Liver (tissue), 7 donors: ENCODE measurements at regions not wholly inside any gene's neighbourhood (a gene's known extent, or its start where the extent isn't known, plus 50 kb on each side); places are given as distances from the start of the nearest gene placed in this dataset.
"Not testable (repeated sequence)": the region's sequence is repeated elsewhere in the genome, so short reads cannot be mapped to it uniquely, and the experiment has no call there.

Experiments used
- DNase-seq: peaks from one replicate; pipeline ENCODE4 v3.0.0-alpha.2; 2017; ENCODE audit warnings: low spot score
- H3K27ac ChIP-seq, 2 donors: one replicate each; pipeline ENCODE4 v1.7.0; 2013; ENCODE audit warnings: inconsistent platforms in 2 of 2, low read length in 2 of 2, control low read depth in 1 of 2, low read depth in 1 of 2, mild to moderate bottlenecking in 1 of 2
- H3K27me3 ChIP-seq, 4 donors: one replicate each; pipeline versions ENCODE4 v1.6.1 to v1.7.0; 2013; ENCODE audit warnings: low read length in 3 of 4, inconsistent platforms in 1 of 4, mild to moderate bottlenecking in 1 of 4, moderate library complexity in 1 of 4; ENCODE audit not compliant: control insufficient read depth in 4 of 4, insufficient read depth in 4 of 4
- H3K36me3 ChIP-seq, 4 donors: one replicate each; pipeline versions ENCODE4 v1.6.1 to v1.7.0; 2013; ENCODE audit warnings: low read length in 3 of 4, mild to moderate bottlenecking in 3 of 4, low read depth in 1 of 4, moderate library complexity in 1 of 4; ENCODE audit not compliant: control insufficient read depth in 4 of 4, insufficient read depth in 3 of 4
- H3K4me1 ChIP-seq, 4 donors: one replicate each; pipeline versions ENCODE4 v1.6.1 to v1.7.0; 2013; ENCODE audit warnings: low read length in 3 of 4, mild to moderate bottlenecking in 3 of 4, moderate library complexity in 1 of 4; ENCODE audit not compliant: control insufficient read depth in 4 of 4, insufficient read depth in 4 of 4
- H3K4me3 ChIP-seq, 3 donors: one replicate each; pipeline versions ENCODE4 v1.6.1 to v1.7.0; 2013; ENCODE audit warnings: low read length in 3 of 3, control low read depth in 1 of 3, low read depth in 1 of 3, mild to moderate bottlenecking in 1 of 3
- H3K9ac ChIP-seq, 2 donors: one replicate each; pipeline ENCODE4 v1.7.0; 2013; ENCODE audit warnings: low read length in 2 of 2, mild to moderate bottlenecking in 2 of 2, moderate library complexity in 2 of 2, control low read depth in 1 of 2, low read depth in 1 of 2
- H3K9me3 ChIP-seq, 4 donors: one replicate each; pipeline versions ENCODE4 v1.6.1 to v1.7.0; 2013; ENCODE audit warnings: low read length in 3 of 4; ENCODE audit not compliant: control insufficient read depth in 4 of 4
- ATF3 ChIP-seq: IDR thresholded peaks from 2 replicates; pipeline ENCODE4 v1.6.1; 2016; ENCODE audit warnings: antibody characterized with exemption
- EGR1 ChIP-seq, 2 donors: IDR thresholded peaks; 2 replicates each; pipeline ENCODE4 v1.6.1; 2016 to 2018; ENCODE audit warnings: antibody characterized with exemption in 2 of 2, low read depth in 2 of 2
- FOXA1 ChIP-seq: IDR thresholded peaks from 2 replicates; pipeline ENCODE4 v1.6.1; 2016; ENCODE audit warnings: antibody characterized with exemption
- FOXA2 ChIP-seq: IDR thresholded peaks from 2 replicates; pipeline ENCODE4 v1.6.1; 2016; ENCODE audit warnings: antibody characterized with exemption
- HNF4A ChIP-seq, 2 donors: conservative IDR thresholded peaks; 2 replicates each; pipeline ENCODE4 v1.6.1; 2016; ENCODE audit warnings: antibody characterized with exemption in 2 of 2, mild to moderate bottlenecking in 2 of 2
- HNF4G ChIP-seq: IDR thresholded peaks from 2 replicates; pipeline ENCODE4 v1.6.1; 2016; ENCODE audit warnings: antibody characterized with exemption
- JUND ChIP-seq, 2 donors: IDR thresholded peaks; 2 replicates each; pipeline ENCODE4 v1.6.1; 2016; ENCODE audit warnings: antibody characterized with exemption in 2 of 2
- MAX ChIP-seq: IDR thresholded peaks from 2 replicates; pipeline ENCODE4 v1.6.1; 2016; ENCODE audit warnings: antibody characterized with exemption
- NR2F2 ChIP-seq: IDR thresholded peaks from 2 replicates; pipeline ENCODE4 v1.6.1; 2016; ENCODE audit warnings: antibody characterized with exemption
- RAD21 ChIP-seq, 2 donors: IDR thresholded peaks; 2 replicates each; pipeline ENCODE4 v1.6.1; 2016; ENCODE audit warnings: antibody characterized with exemption in 2 of 2, mild to moderate bottlenecking in 2 of 2
- RXRA ChIP-seq, 2 donors: IDR thresholded peaks; 2 replicates each; pipeline ENCODE4 v1.6.1; 2017 to 2018; ENCODE audit warnings: antibody characterized with exemption in 2 of 2, mild to moderate bottlenecking in 1 of 2
- YY1 ChIP-seq: IDR thresholded peaks from 2 replicates; pipeline ENCODE4 v1.6.1; 2016; ENCODE audit warnings: antibody characterized with exemption, mild to moderate bottlenecking
- WGBS: extraction: QIAGEN DNeasy Blood & Tissue Kit; methylation state at CpG from one replicate; pipeline ENCODE4 v1.1.7; 2013; 5-methylcytosine and 5-hydroxymethylcytosine counted together
- TF ChIP-seq, protein P1 (sequence below): IDR thresholded peaks from 2 replicates; pipeline ENCODE4 v1.6.1; 2016; ENCODE audit warnings: antibody characterized with exemption, mild to moderate bottlenecking
- donor health status: healthy.
- donor health status: healthy.
- donor health status: healthy.
- donor health status: healthy.

DNA sequence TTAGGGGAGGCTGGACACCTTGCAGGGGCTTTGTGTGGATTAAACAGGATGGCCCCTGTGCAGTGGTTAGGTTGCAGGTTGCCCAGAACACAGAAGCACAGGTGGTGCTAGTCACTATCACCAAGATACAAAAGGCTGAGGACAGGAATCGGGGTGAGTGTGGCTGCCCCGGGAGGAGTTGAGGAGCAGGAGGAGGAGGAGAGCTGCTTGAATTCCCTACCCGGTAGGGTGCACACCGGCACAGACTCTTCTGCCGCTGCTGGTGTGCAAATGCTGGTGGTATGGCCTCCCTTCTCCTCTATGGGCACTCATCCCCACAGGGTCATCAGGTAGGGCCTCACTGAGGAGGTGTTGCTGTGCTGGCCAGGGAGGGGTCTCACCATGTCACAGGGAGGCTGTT, 67.5 kb upstream of the SMAD6 start:
- no peak for DNase-seq
- no peaks in the 10 kb centered on the region for H3K9me3 ChIP-seq
- H3K4me3 ChIP-seq = no peak overlapping the region
- no peaks in the 10 kb centered on the region for H3K27me3 ChIP-seq
- no peak overlapping the region for H3K27ac ChIP-seq
- TF ChIP-seq JUND (IDR thresholded peaks at IDR 0.05) = no peak
- no peak for TF ChIP-seq FOXA1
- no peak for TF ChIP-seq MAX
- TF ChIP-seq NR2F2 = no peak
- TF ChIP-seq RAD21 (IDR thresholded peaks at IDR 0.05) = no peak
- no peak for TF ChIP-seq EGR1 (IDR thresholded peaks at IDR 0.05; ENCODE audit: low read depth in 2 of 2)
- no peak for TF ChIP-seq YY1
- TF ChIP-seq, protein P1, sequence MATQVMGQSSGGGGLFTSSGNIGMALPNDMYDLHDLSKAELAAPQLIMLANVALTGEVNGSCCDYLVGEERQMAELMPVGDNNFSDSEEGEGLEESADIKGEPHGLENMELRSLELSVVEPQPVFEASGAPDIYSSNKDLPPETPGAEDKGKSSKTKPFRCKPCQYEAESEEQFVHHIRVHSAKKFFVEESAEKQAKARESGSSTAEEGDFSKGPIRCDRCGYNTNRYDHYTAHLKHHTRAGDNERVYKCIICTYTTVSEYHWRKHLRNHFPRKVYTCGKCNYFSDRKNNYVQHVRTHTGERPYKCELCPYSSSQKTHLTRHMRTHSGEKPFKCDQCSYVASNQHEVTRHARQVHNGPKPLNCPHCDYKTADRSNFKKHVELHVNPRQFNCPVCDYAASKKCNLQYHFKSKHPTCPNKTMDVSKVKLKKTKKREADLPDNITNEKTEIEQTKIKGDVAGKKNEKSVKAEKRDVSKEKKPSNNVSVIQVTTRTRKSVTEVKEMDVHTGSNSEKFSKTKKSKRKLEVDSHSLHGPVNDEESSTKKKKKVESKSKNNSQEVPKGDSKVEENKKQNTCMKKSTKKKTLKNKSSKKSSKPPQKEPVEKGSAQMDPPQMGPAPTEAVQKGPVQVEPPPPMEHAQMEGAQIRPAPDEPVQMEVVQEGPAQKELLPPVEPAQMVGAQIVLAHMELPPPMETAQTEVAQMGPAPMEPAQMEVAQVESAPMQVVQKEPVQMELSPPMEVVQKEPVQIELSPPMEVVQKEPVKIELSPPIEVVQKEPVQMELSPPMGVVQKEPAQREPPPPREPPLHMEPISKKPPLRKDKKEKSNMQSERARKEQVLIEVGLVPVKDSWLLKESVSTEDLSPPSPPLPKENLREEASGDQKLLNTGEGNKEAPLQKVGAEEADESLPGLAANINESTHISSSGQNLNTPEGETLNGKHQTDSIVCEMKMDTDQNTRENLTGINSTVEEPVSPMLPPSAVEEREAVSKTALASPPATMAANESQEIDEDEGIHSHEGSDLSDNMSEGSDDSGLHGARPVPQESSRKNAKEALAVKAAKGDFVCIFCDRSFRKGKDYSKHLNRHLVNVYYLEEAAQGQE = no peak
- TF ChIP-seq ATF3 = no peak
- no peak for TF ChIP-seq HNF4A (conservative IDR thresholded peaks at IDR 0.05)
- no peak for TF ChIP-seq RXRA (IDR thresholded peaks at IDR 0.05)
- no peak for TF ChIP-seq HNF4G
- no peak for TF ChIP-seq FOXA2
- no peaks in the 10 kb centered on the region for H3K36me3 ChIP-seq
- 95% methylated on average over 5 of the region's 5 CpGs for WGBS
- H3K9ac ChIP-seq = no peak overlapping the region
- no peaks in the 10 kb centered on the region for H3K4me1 ChIP-seq

DNA sequence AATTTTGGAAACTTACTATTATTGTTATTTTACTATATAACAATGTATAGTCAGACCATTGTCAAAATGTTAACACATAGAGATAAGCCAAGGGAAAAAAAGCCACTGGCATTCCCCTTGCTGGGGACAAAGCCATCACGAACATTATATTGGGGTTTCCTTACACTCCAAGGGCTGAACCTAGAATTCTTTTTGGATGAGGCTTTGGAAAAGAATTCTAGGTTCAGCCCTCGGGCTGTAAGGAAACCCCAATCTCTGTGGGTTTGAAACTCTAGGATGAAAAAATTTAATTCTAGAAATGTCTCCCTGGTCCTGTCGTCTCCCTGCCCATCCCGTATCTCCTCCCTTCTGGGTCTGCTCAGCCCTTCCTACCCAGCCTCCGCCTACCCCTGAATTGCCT, 67.0 kb upstream of the SMAD6 start:
- 73% methylated on average over 5 of the region's 5 CpGs for WGBS
- Histone ChIP-seq H3K36me3 (no peaks in the 10 kb centered on the region), H3K9ac (no peak overlapping the region), H3K4me3 (no peak overlapping the region), H3K27me3 (no peaks in the 10 kb centered on the region), H3K4me1 (no peaks in the 10 kb centered on the region), H3K27ac (no peak overlapping the region), H3K9me3 (no peaks in the 10 kb centered on the region)
- DNase-seq = no peak
- TF ChIP-seq MAX (no peak), HNF4G (no peak), NR2F2 (no peak), HNF4A (conservative IDR thresholded peaks at IDR 0.05) (no peak)

DNA sequence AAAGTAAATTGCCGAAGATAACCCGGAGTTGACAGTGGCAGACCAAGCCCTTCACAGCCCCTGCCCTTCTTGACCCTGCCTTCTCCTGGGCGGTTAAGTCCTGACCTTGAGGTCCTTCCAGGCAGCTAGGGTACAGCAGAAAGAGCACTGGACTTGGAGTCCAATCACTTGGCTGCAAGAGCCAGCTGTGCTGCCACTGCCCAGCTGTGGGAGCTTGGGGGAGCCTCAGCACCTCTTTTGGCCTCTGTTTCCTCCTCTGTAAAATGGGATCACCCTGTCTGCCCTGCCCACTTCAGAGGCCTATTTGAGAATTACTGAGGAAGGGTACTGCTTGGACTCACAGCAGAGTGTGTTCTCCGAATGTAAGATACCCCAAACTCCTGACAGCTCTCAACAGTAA, 66.2 kb upstream of the SMAD6 start:
- 83% methylated on average over 4 of the region's 4 CpGs for WGBS
- Histone ChIP-seq H3K27ac (no peak overlapping the region), H3K27me3 (no peaks in the 10 kb centered on the region), H3K9me3 (no peaks in the 10 kb centered on the region), H3K9ac (no peak overlapping the region), H3K4me1 (no peaks in the 10 kb centered on the region), H3K4me3 (no peak overlapping the region), H3K36me3 (no peaks in the 10 kb centered on the region)
- TF ChIP-seq FOXA2 = no peak
- TF ChIP-seq NR2F2 = no peak
- no peak for TF ChIP-seq RXRA (IDR thresholded peaks at IDR 0.05)
- TF ChIP-seq EGR1 (IDR thresholded peaks at IDR 0.05; ENCODE audit: low read depth in 2 of 2) = no peak
- no peak for TF ChIP-seq RAD21 (IDR thresholded peaks at IDR 0.05)
- TF ChIP-seq YY1 = no peak
- TF ChIP-seq ATF3 = no peak
- no peak for TF ChIP-seq HNF4A (conservative IDR thresholded peaks at IDR 0.05)
- DNase-seq = no peak

GRCh38 chr15:66637044-66637443, 65.0 kb upstream of the SMAD6 start:
- not testable (repeated sequence) for H3K9ac ChIP-seq, H3K9me3 ChIP-seq, H3K4me3 ChIP-seq, H3K36me3 ChIP-seq, DNase-seq, H3K27ac ChIP-seq, H3K27me3 ChIP-seq, H3K4me1 ChIP-seq
- WGBS = 87% methylated on average over 9 of the region's 9 CpGs
